Ectodermal cell (in vitro differentiated cells): ENCODE measurements at regions not wholly inside any gene's neighbourhood (a gene's known extent, or its start where the extent isn't known, plus 50 kb on each side); places are given as distances from the start of the nearest gene placed in this dataset.

Experiments used
- H3K27ac ChIP-seq: 2 replicates; pipeline ENCODE4 v1.7.0; 2013; ENCODE audit warnings: mild to moderate bottlenecking, low read depth, low read length; ENCODE audit not compliant: insufficient read depth, poor library complexity, severe bottlenecking
- H3K27me3 ChIP-seq: 2 replicates; pipeline ENCODE4 v1.7.0; 2013; ENCODE audit warnings: mild to moderate bottlenecking, low read length; ENCODE audit not compliant: insufficient read depth, control insufficient read depth, poor library complexity, severe bottlenecking
- H3K36me3 ChIP-seq: one replicate; pipeline ENCODE4 v1.7.0; 2013; ENCODE audit warnings: low read length; ENCODE audit not compliant: control insufficient read depth, insufficient read depth
- H3K4me1 ChIP-seq: one replicate; pipeline ENCODE4 v1.7.0; 2013; ENCODE audit warnings: low read length; ENCODE audit not compliant: control insufficient read depth, insufficient read depth
- H3K4me3 ChIP-seq: 2 replicates; pipeline ENCODE4 v1.7.0; 2013; ENCODE audit warnings: low read depth, low read length, control low read depth; ENCODE audit not compliant: insufficient read depth
- H3K9me3 ChIP-seq: 2 replicates; pipeline ENCODE4 v1.7.0; 2013; ENCODE audit warnings: mild to moderate bottlenecking, low read length, moderate library complexity; ENCODE audit not compliant: control insufficient read depth
- WGBS, 2 experiments: methylation state at CpG; one replicate each; pipeline ENCODE4 v1.1.7; 2013; ENCODE audit warnings: missing lambda C conversion rate in 2 of 2; 5-methylcytosine and 5-hydroxymethylcytosine counted together

GRCh38 chr5:68088302-68088701 lies 127.3 kb upstream of the PIK3R1 start:
- Histone ChIP-seq H3K9me3 (no peaks in the 10 kb centered on the region), H3K27me3 (no peaks in the 10 kb centered on the region), H3K27ac (no peak overlapping the region), H3K4me1 (peaks cover 4% of the 10 kb centered on the region), H3K4me3 (no peak overlapping the region), H3K36me3 (no peaks in the 10 kb centered on the region)
- 91 to 98% methylated on average over 2 to 3 of the region's 3 CpGs for WGBS, 2 experiments

- Histone ChIP-seq H3K4me3 (no peak overlapping the region), H3K27ac (no peak overlapping the region), H3K36me3 (no peaks in the 10 kb centered on the region), H3K9me3 (no peaks in the 10 kb centered on the region), H3K4me1 (peaks cover 4% of the 10 kb centered on the region), H3K27me3 (no peaks in the 10 kb centered on the region)
- 92 to 95% methylated on average over 3 of the region's 3 CpGs for WGBS, 2 experiments
These were observed 127.7 kb upstream of the PIK3R1 start for GRCh38 chr5:68087866-68088265.

DNA sequence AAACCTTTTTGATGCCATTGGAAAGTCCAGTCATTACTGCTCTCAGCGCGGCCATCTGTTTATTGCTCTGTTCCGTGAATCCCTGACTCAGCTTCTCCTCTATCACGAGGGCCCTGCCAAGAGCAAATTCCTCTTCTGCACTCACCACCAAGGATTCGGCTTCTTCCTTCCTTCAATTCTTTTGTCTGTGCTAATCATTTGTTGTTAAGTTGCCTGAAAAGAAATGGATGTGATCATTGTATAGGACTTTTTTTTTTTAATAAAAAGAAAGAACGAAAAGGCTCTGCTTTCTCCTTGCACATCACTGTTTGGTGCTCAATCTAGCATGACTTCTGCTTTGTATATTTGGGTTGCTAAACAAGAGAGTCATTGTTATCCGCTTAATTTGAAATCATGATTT lies 128.7 kb upstream of the PIK3R1 start:
- H3K4me3 ChIP-seq: no peak overlapping the region
- H3K9me3 ChIP-seq: no peaks in the 10 kb centered on the region
- 93 to 94% methylated on average over 6 to 7 of the region's 7 CpGs for WGBS, 2 experiments
- H3K27ac ChIP-seq: no peak overlapping the region
- no peaks in the 10 kb centered on the region for H3K27me3 ChIP-seq
- H3K4me1 ChIP-seq: peaks cover 4% of the 10 kb centered on the region
- no peaks in the 10 kb centered on the region for H3K36me3 ChIP-seq

- no peak overlapping the region for H3K27ac ChIP-seq
- no peaks in the 10 kb centered on the region for H3K27me3 ChIP-seq
- no peaks in the 10 kb centered on the region for H3K9me3 ChIP-seq
- 92 to 95% methylated on average over 7 of the region's 7 CpGs for WGBS, 2 experiments
- H3K36me3 ChIP-seq: no peaks in the 10 kb centered on the region
- no peak overlapping the region for H3K4me3 ChIP-seq
- peaks cover 4% of the 10 kb centered on the region for H3K4me1 ChIP-seq
These were observed 129.1 kb upstream of the PIK3R1 start for GRCh38 chr5:68086439-68086838.

- H3K4me1 ChIP-seq: peaks cover 4% of the 10 kb centered on the region
- H3K9me3 ChIP-seq: no peaks in the 10 kb centered on the region
- no peak overlapping the region for H3K27ac ChIP-seq
- no peaks in the 10 kb centered on the region for H3K36me3 ChIP-seq
- no peaks in the 10 kb centered on the region for H3K27me3 ChIP-seq
- H3K4me3 ChIP-seq: no peak overlapping the region
These were observed 131.2 kb upstream of the PIK3R1 start for GRCh38 chr5:68084396-68084795.

DNA sequence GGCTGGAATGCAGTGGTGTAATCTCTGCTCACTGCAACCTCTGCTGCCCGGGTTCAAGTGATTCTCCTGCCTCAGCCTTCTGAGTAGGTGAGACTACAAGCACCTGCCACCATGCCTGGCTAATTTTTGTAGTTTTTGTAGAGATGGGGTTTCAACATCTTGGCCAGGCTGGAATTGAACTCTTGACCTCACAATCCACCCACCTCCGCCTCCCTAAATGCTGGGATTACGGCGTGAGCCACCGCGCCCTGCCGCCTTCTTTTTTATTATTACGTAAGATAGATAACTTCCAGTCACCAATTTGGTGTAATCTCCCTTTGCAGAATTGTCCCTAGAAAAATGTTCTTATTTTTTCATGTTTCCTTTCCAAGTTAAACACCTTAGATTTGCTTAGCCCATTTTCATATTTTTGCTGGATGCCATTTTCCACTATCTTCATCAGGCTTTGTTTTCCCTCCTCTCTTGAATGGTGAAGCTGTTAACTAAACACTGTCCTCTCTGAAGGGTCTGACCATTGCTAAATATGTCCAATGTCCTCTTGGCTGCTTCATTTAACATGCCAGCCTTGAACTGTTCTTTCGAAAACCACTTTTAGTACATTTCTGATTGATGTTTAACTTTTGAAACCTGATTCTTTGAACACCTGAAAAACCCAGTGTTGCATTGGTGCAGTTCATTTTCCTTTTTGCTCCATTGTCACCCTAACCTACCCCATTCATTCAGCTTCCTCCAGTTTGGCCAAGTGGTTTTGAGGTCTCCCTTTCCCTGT lies 135.1 kb upstream of the PIK3R1 start:
- WGBS, 2 experiments: 92 to 93% methylated on average over 9 of the region's 9 CpGs
- H3K9me3 ChIP-seq: no peaks in the 10 kb centered on the region
- no peaks in the 10 kb centered on the region for H3K36me3 ChIP-seq
- H3K27me3 ChIP-seq: no peaks in the 10 kb centered on the region
- no peak overlapping the region for H3K4me3 ChIP-seq
- no peaks in the 10 kb centered on the region for H3K4me1 ChIP-seq
- no peak overlapping the region for H3K27ac ChIP-seq

DNA sequence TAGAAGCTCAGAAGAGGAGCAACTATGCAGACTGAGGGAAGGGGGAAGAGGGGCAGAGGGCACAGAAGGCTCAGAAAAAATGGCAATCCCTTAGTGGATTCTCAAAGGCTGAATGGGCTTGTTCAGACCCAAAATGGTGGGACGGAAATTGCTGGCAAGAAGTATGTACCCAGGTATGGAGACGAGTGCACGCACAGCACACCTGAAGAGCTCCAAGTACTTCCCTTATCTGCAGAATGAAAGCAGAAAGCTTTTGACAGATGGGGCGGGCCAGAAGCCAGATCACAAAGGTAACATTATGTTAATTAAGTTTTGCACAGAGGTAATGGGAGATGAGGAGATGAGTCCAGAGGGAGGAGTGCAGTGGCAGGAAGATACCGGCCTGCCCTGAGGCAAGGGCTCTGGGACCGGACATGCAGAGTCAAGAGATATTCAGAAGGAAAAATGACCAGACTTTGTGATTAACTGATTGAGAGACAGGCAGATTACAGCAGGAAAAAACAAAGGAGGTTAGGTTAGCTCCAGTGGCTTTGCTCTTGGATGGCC lies 138.1 kb upstream of the PIK3R1 start:
- Histone ChIP-seq H3K27me3 (no peaks in the 10 kb centered on the region), H3K4me1 (no peaks in the 10 kb centered on the region), H3K27ac (no peak overlapping the region), H3K9me3 (no peaks in the 10 kb centered on the region), H3K36me3 (no peaks in the 10 kb centered on the region), H3K4me3 (no peak overlapping the region)
- WGBS, 2 experiments: 97 to 99% methylated on average over 6 of the region's 6 CpGs

DNA sequence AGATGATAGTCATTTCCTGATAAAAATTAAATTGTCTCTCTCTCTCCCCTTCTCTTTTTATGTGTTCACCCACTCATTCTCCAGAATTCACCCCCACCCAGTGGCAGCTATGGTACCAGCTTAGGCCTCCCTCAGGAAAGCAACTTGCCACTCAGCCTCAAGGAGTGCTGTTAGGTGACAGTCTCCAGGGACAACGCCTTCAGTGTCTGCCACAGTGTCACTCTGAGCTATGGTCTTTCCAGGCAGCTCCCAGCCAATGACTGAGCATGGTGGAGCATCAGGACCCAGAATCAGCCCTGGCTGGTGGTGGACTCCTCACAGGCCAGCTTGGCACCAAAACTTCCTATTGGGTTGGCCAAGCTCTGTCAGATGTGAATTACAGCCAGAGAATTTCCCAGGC lies 140.9 kb upstream of the PIK3R1 start:
- WGBS, 2 experiments: 79 to 87% methylated on average over 1 of the region's 1 CpG

DNA sequence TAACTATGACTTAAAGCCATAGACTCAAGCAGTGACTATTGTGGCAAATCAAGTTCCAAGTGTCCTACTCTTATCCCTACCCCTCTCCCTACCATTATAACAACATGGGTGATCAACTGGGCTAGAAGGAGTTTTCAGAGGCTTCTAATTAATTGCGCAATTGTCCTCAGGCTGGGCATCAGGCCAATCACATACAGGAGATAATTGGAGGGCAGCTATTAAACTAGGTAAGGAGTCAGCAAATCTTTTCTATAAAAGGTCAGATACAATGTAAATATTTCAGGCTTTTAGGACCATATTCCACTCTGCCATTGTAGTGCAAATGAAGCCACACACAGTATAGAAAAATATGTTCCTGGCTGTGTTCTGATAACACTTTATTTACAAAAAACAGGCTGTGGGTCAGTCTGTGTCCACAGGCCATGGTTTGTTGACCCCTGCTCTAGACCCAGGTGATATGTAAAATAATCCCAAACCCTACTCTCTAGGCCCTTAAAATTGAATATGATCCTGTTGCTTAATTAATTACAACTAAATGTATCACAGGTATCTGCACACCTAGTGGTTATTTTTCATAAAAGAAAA lies 141.4 kb upstream of the PIK3R1 start:
- WGBS, 2 experiments: 100% methylated on average over 1 of the region's 1 CpG
- no peaks in the 10 kb centered on the region for H3K36me3 ChIP-seq
- no peak overlapping the region for H3K27ac ChIP-seq
- no peaks in the 10 kb centered on the region for H3K27me3 ChIP-seq
- no peak overlapping the region for H3K4me3 ChIP-seq
- no peaks in the 10 kb centered on the region for H3K4me1 ChIP-seq
- H3K9me3 ChIP-seq: no peaks in the 10 kb centered on the region

More for the DNA sequence above, 140.9 kb upstream of the PIK3R1 start:
- Histone ChIP-seq H3K4me3 (no peak overlapping the region), H3K36me3 (no peaks in the 10 kb centered on the region), H3K9me3 (no peaks in the 10 kb centered on the region), H3K27ac (no peak overlapping the region), H3K27me3 (no peaks in the 10 kb centered on the region), H3K4me1 (no peaks in the 10 kb centered on the region)

DNA sequence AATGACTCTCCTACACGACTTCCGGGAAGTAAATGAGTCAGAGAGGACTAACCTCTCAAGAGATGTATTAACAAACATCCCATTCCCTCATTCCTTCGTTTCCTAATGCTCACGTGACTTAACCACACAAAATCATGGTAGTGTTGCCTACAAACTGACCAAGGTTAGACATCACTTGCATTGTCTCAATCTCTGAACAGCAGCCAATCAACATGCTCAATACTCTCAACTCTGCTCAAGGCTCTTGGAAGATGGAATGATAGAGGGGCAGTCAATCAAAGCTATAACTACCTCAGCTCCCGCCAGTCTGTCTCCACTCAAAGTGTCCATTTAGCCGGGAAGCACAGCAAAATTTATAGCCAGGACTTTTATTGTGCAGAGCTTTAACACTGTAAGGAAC lies 143.8 kb upstream of the PIK3R1 start:
- WGBS, 2 experiments: 94 to 97% methylated on average over 6 of the region's 6 CpGs

More for the DNA sequence above, 143.8 kb upstream of the PIK3R1 start:
- no peaks in the 10 kb centered on the region for H3K27me3 ChIP-seq
- H3K9me3 ChIP-seq: no peaks in the 10 kb centered on the region
- H3K4me1 ChIP-seq: no peaks in the 10 kb centered on the region
- no peak overlapping the region for H3K27ac ChIP-seq
- H3K4me3 ChIP-seq: no peak overlapping the region
- no peaks in the 10 kb centered on the region for H3K36me3 ChIP-seq
